Endodermal cell (in vitro differentiated cells): ENCODE measurements at regions not wholly inside any gene's neighbourhood (a gene's known extent, or its start where the extent isn't known, plus 50 kb on each side); places are given as distances from the start of the nearest gene placed in this dataset.

Source experiments
- DNase-seq: peaks from one replicate; pipeline ENCODE4 v3.0.0-alpha.2; 2017
- H3K27ac ChIP-seq: 2 replicates; pipeline ENCODE4 v1.5.1; 2013; ENCODE audit warnings: mild to moderate bottlenecking, low read depth, low read length, moderate library complexity
- H3K27me3 ChIP-seq: 2 replicates; pipeline ENCODE4 v1.6.1; 2013; ENCODE audit warnings: mild to moderate bottlenecking, low read length, moderate library complexity; ENCODE audit not compliant: insufficient read depth, control insufficient read depth, poor library complexity, severe bottlenecking
- H3K36me3 ChIP-seq: 2 replicates; pipeline ENCODE4 v1.7.0; 2013; ENCODE audit warnings: mild to moderate bottlenecking, low read length, moderate library complexity; ENCODE audit not compliant: control insufficient read depth, insufficient read depth
- H3K4me1 ChIP-seq: one replicate; pipeline ENCODE4 v1.7.0; 2013; ENCODE audit warnings: low read length; ENCODE audit not compliant: control insufficient read depth, insufficient read depth
- H3K4me3 ChIP-seq: 2 replicates; pipeline ENCODE4 v1.5.1; 2013; ENCODE audit warnings: mild to moderate bottlenecking, low read length, moderate library complexity
- H3K9ac ChIP-seq: 2 replicates; pipeline ENCODE4 v1.6.1; 2013; ENCODE audit warnings: mild to moderate bottlenecking, low read length, moderate library complexity; ENCODE audit not compliant: poor library complexity, severe bottlenecking; ENCODE audit errors: extremely low read depth
- H3K9me3 ChIP-seq: 2 replicates; pipeline ENCODE4 v1.6.1; 2013; ENCODE audit warnings: mild to moderate bottlenecking, low read length, moderate library complexity; ENCODE audit not compliant: control insufficient read depth
- H3K27ac Mint-ChIP-seq: 2 replicates; pipeline ENCODE4 v1.8.0; 2020; ENCODE audit warnings: mixed read lengths
- H3K27me3 Mint-ChIP-seq: 2 replicates; pipeline ENCODE4 v1.8.0; 2021; ENCODE audit warnings: mild to moderate bottlenecking, mixed read lengths; ENCODE audit not compliant: insufficient read depth
- H3K36me3 Mint-ChIP-seq: 2 replicates; pipeline ENCODE4 v1.8.0; 2020; ENCODE audit warnings: low read depth, mixed read lengths
- H3K4me1 Mint-ChIP-seq: 2 replicates; pipeline ENCODE4 v1.8.0; 2020; ENCODE audit warnings: mixed read lengths
- H3K4me3 Mint-ChIP-seq: 2 replicates; pipeline ENCODE4 v1.8.0; 2020; ENCODE audit warnings: mild to moderate bottlenecking, moderate library complexity, mixed read lengths
- H3K9me3 Mint-ChIP-seq: 2 replicates; pipeline ENCODE4 v1.8.0; 2020; ENCODE audit warnings: mild to moderate bottlenecking, mixed read lengths
- CTCF ChIP-seq: fragments of 200-600 bp; sonication (generic); conservative IDR thresholded peaks from 2 replicates; pipeline ENCODE4 v1.5.0; 2021; ENCODE audit warnings: antibody characterized with exemption, mild to moderate bottlenecking
- WGBS, 2 experiments: methylation state at CpG; one replicate each; pipeline versions ENCODE4 v1.1.5 to v1.1.7; 2013; ENCODE audit warnings: missing lambda C conversion rate in 2 of 2, mixed read lengths in 1 of 2; ENCODE audit not compliant: insufficient coverage in 1 of 2, insufficient read length in 1 of 2; 5-methylcytosine and 5-hydroxymethylcytosine counted together

GRCh38 chr1:234997201-234997895 is 131.3 kb downstream of the TOMM20 start:
- DNase-seq = peak; percentile 44
- H3K4me1 ChIP-seq = no peaks in the 10 kb centered on the region
- 92 to 93% methylated on average over 15 to 16 of the region's 16 CpGs for WGBS, 2 experiments
- Mint-ChIP-seq H3K36me3 (no peaks in the 10 kb centered on the region), H3K27me3 (no peaks in the 10 kb centered on the region), H3K27ac (no peak overlapping the region), H3K4me1 (peaks cover 2% of the 10 kb centered on the region), H3K9me3 (no peaks in the 10 kb centered on the region), H3K4me3 (no peak overlapping the region)
- no peaks in the 10 kb centered on the region for H3K36me3 ChIP-seq
- no peak for TF ChIP-seq CTCF
- H3K27me3 ChIP-seq = no peaks in the 10 kb centered on the region
- H3K9ac ChIP-seq = no peak overlapping the region
- H3K4me3 ChIP-seq = no peak overlapping the region
- H3K27ac ChIP-seq = no peak overlapping the region
- H3K9me3 ChIP-seq = no peaks in the 10 kb centered on the region

GRCh38 chr1:234996245-234996757 is 132.3 kb downstream of the TOMM20 start:
- TF ChIP-seq CTCF = no peak
- Histone ChIP-seq H3K27me3 (no peaks in the 10 kb centered on the region), H3K27ac (no peak overlapping the region), H3K4me3 (no peak overlapping the region), H3K4me1 (no peaks in the 10 kb centered on the region), H3K9me3 (no peaks in the 10 kb centered on the region), H3K36me3 (no peaks in the 10 kb centered on the region), H3K9ac (no peak overlapping the region)
- Mint-ChIP-seq H3K36me3 (no peaks in the 10 kb centered on the region), H3K4me1 (peaks cover 2% of the 10 kb centered on the region), H3K27ac (no peak overlapping the region), H3K4me3 (no peak overlapping the region), H3K9me3 (no peaks in the 10 kb centered on the region), H3K27me3 (no peaks in the 10 kb centered on the region)
- WGBS, 2 experiments = 94% methylated on average over 9 of the region's 9 CpGs
- no peak for DNase-seq

GRCh38 chr1:234994436-234995295 is 134.0 kb downstream of the TOMM20 start:
- no peaks in the 10 kb centered on the region for H3K4me1 Mint-ChIP-seq
- H3K27me3 ChIP-seq = no peaks in the 10 kb centered on the region
- peak; percentile 36 for DNase-seq
- WGBS, 2 experiments = 81 to 86% methylated on average over 6 to 12 of the region's 12 CpGs
- H3K9me3 Mint-ChIP-seq = no peaks in the 10 kb centered on the region
- H3K9me3 ChIP-seq = no peaks in the 10 kb centered on the region
- H3K36me3 ChIP-seq = no peaks in the 10 kb centered on the region
- no peaks in the 10 kb centered on the region for H3K36me3 Mint-ChIP-seq
- no peak for TF ChIP-seq CTCF
- no peak overlapping the region for H3K4me3 ChIP-seq
- no peak overlapping the region for H3K27ac Mint-ChIP-seq
- no peak overlapping the region for H3K9ac ChIP-seq
- H3K4me3 Mint-ChIP-seq = no peak overlapping the region
- H3K27ac ChIP-seq = no peak overlapping the region
- H3K27me3 Mint-ChIP-seq = no peaks in the 10 kb centered on the region
- H3K4me1 ChIP-seq = no peaks in the 10 kb centered on the region
